MV-4-11 (cell line): ENCODE measurements at regions not wholly inside any gene's neighbourhood (a gene's known extent, or its start where the extent isn't known, plus 50 kb on each side); places are given as distances from the start of the nearest gene placed in this dataset.

Experiments
- DNase-seq: peaks from one replicate; lab custom pipeline; 2025; lab: John Stamatoyannopoulos, UW

DNA sequence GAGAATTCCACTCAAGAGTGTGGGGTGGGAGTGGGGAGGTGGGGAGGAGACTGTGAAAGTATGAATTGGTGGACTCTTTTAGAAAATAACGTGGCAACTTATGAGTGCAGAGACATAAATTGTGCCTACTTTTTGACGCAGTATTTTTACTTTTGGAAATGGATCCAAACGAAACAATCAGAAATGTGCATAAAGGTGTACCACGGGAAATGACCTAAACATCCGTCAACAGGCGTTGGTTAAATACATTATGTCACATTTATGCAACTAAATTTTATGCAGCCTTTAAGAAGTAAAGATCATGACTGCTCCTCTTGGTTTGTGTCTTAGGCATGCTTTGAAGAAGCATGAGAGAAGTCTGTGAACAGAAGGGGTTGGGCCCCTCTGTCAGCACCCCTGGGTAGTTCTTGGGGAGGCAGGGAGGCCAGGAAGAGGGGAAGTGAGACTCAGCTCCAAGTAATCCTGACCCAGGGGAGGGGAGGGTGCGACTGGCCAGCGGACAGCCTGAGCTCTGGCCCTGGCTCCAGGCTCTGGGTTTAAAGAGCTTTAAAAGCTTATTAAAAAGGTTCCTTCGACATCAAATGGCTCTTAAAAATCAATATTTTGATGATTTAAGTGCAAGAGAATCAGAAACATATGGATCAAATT, 126.4 kb upstream of the HAAO start:
- DNase-seq = peak; percentile 34

GRCh38 chr2:42918041-42918440, 125.7 kb upstream of the HAAO start:
- DNase-seq = no peak

- DNase-seq = no peak
These were observed 125.1 kb upstream of the HAAO start for GRCh38 chr2:42917425-42917927.

DNA sequence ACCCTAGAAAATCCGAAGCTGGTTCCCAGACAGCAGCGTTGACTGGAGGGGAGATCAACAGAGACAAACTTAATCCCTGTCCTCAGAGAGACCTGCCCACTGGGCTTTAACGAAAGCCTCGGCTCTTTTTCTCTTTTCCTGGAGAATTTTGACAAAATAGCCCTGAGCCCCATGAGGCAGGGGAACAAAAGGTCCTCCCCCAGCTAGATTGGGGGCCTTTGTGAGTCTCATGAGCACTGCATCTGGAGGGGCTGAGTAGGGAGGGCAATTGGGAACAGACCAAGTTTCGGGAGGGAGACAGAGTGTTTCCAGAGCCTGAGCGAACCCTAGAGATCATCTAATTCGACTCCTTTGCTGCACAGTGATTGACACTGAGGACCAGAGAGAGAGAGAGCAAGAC, 123.9 kb upstream of the HAAO start:
- DNase-seq = no peak

DNA sequence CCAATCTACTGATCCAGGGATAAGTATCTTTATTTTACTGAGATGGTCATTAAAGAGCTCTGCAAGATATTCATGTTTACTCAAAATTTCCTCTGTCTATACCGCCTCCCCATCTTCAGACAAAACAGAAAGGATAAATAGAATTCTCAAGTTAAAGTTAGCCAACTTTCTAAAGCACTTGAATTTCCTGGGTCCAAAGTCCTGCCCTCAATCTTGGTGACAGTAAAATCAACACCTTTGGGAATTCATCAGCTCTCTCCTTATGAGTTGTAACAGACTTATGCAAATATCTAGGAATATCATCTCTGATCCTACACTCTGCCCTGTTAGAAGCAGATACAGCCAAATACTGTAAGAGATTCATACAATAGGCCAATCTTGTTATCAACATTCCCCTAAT, 122.5 kb upstream of the HAAO start:
- DNase-seq = no peak

DNA sequence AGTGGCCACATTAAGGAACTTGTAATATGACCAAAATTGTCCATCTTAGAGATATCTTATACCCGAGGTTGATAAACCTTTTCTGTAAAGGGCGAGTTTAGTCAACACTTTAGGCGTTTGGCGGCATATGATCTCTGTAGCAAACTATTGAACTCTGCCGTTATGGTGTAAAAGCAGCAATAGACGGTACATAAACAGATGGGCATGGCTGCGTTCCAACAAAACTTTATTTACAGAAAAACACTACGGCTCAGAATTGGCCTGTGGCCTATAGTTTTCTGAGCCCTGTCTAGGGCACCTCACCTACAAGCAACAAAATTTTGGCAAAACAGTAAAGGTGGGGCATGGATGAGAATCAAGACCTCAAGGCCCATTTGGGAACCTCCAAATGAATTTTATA, 121.9 kb upstream of the HAAO start:
- no peak for DNase-seq

DNA sequence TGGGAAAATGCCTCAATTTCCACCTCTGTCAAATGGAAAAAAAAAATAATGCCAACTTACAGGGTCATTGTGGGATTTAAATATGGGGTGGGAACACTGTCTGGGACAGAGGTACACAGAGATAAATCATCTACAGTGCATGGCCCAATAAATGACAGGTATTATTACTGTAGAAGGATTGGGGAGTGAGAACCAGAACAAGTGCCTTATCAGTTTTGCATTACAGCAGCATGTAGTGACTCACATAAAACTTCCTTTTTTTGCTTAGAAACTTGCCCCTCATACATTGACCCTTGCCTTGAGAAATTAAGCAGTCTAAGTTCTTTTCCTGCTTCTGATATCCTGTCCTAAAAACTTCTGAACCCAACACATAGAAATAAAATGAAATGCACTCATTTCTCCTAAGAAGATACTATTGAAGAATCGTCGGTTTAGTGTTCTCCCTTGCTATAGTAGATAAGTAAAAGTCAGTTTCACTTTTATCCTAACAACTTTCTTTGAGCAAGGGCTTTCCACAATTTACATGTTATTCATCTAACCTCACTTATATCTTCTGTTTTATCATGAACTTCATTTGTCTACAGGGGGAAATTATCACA, 121.0 kb upstream of the HAAO start:
- peak; percentile 67 for DNase-seq

GRCh38 chr2:42910645-42911405, 118.4 kb upstream of the HAAO start:
- DNase-seq = no peak

GRCh38 chr2:42909966-42910365, 117.6 kb upstream of the HAAO start:
- DNase-seq = no peak

- no peak for DNase-seq
These were observed 116.3 kb upstream of the HAAO start for GRCh38 chr2:42908518-42909200.

GRCh38 chr2:42907835-42908234, 115.5 kb upstream of the HAAO start:
- no peak for DNase-seq

DNA sequence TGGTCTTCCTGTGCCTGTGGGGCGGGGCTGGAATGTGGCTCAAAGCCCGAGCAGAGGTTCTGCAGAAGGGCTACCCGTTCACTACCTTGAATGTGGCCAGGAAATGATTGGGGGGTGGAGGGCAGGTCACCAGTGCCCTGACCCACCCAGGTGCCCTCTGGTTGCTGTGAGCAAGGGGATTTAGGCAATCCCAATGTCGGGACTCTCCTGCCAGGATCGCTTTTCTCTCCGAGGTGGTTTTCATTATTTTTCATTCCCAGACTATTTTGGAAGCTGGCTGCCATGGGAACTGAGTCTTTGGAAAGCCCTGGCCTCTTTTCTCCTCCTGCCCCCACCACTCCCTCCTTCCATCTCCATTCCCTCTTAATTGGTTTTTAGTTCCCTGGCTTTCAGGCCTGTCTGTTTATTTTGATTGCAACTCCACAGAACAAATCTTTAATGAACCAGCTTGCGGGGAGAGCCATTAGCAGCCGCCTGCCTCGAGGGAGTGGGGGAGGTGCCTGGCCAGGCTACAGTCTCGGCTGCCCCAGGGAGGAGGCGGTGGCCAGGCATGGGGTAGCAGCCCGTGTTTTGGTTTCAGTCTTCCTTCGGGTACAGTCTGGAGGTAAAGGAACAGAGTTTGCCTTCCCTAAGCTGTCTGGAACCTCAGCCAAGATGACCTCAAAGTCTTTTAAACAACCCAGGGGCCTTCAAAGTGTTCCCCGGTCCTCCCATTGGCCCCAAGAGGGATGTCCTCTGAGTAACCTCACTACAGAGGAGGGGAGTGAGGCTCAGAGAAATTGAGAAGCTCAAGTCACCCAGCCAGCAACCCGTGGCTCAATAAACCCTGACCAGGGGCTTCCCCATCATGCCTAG, 114.4 kb upstream of the HAAO start:
- no peak for DNase-seq

DNA sequence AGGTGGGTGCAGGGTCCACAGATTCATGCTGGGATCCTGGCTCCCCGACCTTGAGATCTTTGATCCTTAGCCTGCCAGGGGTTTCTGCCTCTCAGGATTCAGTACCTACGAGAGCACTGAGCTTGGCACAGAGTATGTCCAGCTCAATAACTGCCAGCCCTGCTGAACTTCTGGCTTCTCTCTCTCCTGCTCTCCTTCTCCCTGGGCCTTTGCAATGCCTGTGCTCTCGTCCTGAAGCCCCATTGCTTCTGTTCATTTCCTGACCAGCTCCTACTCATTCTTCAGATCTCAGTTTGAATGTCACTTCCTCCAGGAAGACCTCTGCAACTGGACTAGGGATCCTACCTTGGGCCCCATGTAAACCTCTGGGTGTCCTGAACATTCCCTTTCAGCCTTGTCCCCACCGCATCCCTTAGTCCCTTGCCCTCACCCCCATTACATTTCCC, 113.8 kb upstream of the HAAO start:
- no peak for DNase-seq

DNA sequence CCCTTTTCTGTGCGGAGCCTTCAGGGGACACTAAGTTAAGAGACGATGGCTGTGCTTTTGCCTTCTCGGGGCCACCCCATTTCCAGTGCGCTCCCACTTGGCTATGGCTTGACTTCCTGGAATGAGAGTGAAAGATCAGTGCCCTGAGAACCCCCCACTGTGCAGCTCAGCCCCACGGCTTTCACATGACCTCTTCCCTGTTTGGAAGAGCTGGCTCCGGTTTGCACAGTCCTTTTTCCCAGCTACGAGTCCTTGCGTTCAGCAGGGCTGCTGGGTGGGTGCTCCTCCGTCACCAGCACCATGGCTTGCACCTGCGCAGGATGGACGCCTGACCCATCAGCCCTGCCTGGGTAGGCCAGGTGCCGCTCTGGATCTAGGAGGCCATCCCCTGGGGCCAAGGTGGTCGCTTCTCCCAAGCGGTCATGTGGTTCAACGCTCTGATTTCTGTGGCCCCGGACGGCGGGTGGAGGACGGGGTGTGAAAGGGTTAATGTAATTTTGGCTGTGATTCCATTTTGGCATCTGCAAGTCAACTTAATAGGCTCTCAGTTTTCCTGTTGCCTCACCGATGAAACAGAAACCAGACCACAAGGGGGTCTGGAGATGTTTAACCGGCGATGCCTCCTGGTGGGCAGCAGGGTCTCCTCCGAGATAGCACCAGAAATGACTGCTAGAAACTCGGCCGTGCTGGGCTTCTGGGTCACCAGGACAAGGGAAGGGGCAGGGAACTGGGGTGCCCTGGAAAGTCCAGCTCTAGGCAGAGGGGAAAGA, 113.1 kb upstream of the HAAO start:
- DNase-seq = no peak

GRCh38 chr2:42904576-42904876, 112.1 kb upstream of the HAAO start:
- no peak for DNase-seq

DNA sequence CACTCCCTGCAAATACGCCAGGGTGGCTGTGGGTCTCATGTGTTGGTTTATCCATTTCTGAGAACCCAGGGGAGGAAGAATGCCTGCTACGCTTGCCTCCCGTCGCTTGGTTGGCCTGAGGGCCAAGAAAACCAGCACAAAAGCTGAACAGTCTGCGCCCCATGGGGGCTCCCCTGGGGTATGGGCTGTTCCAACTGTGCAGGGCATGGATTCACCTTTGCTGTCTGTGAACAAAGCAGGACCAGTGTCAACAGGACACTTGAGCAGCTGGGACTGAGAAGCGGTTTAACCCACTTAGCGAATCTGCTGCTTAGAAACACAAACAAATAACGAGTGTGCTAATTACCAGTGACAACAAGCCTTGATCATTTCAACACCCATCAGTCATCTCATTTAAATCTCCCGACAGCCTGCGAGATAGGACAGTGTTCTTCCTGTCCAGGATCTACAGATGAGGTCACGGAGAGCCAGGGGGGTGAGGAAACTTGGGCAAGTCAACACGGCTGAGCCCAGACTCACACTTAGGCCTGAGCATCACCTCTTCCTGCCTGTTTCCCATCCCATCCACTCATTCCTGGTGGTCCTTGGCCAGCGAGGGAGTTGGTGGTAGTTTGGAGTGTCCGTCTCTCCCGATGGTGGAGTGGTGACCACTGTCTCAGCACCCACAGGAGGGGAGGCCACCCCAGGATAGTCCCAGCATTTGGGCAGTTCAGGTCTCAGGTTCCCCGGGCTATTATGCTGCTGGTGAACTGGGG, 111.6 kb upstream of the HAAO start:
- no peak for DNase-seq

DNA sequence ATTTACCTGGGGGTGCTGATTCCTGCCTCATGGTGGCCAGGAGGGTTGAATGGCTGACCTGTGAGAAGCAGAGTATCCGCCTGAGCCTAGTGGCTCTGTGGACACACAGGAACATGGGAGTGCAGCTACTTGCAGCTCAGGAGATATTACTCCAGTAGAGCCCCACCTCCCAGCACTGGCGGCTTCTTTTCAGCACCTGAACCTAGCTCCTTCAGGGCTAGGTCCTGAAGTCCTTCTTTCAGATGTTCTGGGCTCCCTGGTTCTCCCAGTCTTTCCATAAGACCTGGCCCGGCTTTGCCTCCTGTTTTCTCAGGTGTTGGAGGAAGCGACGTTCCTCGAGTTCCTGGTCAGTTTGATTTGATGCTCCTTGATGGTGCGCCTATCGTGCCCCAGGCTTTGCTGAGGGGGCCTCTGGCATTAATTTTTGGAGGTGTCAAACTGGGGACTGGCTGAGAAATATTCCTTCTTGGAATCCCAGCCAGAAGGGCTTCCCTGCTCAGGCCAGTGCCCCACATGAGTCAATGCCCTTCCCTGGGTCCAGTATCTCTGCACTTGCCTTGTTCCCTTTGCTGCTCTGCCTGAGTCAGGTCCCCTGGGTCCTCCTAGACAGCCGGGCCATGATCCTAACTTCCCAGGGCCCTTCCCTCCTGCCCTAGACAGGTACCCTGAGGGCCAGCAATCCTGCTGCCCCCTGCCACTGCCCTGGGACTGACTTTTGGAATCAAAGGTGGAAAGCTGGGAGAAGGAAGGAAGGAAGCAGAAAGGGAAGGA, 110.7 kb upstream of the HAAO start:
- DNase-seq = no peak

GRCh38 chr2:42901076-42901640, 108.8 kb upstream of the HAAO start:
- peak; percentile 65 for DNase-seq

DNA sequence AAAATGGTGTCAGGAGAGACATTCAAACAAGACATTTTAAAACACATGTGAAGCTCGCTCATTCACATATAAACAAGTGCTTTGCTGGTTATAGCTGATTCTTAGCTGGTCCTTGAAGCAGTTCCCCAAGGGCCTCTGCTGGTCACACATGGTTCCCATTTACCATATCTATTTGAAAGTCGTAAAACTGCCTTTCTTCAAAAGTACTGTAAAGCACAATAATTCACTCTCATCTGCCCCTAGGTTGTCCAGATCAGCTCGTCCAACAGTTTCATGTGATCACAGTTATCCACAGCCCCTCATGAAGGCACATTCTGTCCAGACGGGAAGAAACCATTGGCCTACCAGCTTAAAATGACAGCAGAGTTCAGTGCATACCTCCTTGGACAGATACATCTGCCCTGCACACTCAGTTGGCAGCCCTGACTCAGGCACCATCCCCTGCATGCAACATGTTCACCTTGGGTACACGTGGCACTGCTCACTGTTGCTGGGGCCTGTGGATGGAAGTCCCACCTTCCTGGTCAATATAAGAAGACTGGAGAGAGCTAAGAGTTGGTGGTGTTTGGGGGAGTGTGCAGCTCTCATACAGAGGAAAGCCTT, 108.0 kb upstream of the HAAO start:
- DNase-seq = no peak
